ENCODE measurements at regions not wholly inside any gene's neighbourhood (a gene's known extent, or its start where the extent isn't known, plus 50 kb on each side); places are given as distances from the start of the nearest gene placed in this dataset.

- TF ChIP-seq EZH2 (IDR thresholded peaks at IDR 0.05; ENCODE audit: borderline replicate concordance, insufficient read depth, low read length, poor library complexity, severe bottlenecking) (no peak), CTCF (IDR thresholded peaks at IDR 0.05; ENCODE audit: poor library complexity, severe bottlenecking) (no peak), POLR2AphosphoS5 (IDR thresholded peaks at IDR 0.05) (no peak), EP300 (conservative IDR thresholded peaks at IDR 0.05; ENCODE audit: poor library complexity, severe bottlenecking) (no peak), MXI1 (conservative IDR thresholded peaks at IDR 0.05; ENCODE audit: poor library complexity, severe bottlenecking) (no peak), TAF1 (IDR thresholded peaks at IDR 0.05; ENCODE audit: low read depth) (no peak), RAD21 (conservative IDR thresholded peaks at IDR 0.05) (no peak)
- TF ChIP-seq, protein P1, sequence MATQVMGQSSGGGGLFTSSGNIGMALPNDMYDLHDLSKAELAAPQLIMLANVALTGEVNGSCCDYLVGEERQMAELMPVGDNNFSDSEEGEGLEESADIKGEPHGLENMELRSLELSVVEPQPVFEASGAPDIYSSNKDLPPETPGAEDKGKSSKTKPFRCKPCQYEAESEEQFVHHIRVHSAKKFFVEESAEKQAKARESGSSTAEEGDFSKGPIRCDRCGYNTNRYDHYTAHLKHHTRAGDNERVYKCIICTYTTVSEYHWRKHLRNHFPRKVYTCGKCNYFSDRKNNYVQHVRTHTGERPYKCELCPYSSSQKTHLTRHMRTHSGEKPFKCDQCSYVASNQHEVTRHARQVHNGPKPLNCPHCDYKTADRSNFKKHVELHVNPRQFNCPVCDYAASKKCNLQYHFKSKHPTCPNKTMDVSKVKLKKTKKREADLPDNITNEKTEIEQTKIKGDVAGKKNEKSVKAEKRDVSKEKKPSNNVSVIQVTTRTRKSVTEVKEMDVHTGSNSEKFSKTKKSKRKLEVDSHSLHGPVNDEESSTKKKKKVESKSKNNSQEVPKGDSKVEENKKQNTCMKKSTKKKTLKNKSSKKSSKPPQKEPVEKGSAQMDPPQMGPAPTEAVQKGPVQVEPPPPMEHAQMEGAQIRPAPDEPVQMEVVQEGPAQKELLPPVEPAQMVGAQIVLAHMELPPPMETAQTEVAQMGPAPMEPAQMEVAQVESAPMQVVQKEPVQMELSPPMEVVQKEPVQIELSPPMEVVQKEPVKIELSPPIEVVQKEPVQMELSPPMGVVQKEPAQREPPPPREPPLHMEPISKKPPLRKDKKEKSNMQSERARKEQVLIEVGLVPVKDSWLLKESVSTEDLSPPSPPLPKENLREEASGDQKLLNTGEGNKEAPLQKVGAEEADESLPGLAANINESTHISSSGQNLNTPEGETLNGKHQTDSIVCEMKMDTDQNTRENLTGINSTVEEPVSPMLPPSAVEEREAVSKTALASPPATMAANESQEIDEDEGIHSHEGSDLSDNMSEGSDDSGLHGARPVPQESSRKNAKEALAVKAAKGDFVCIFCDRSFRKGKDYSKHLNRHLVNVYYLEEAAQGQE (IDR thresholded peaks at IDR 0.05; ENCODE audit: borderline replicate concordance), result no peak
Observed at GRCh38 chr3:99579965-99580364, 58.4 kb upstream of the COL8A1 start.

Data from neural cell (in vitro differentiated cells).